ENCODE measurements at regions not wholly inside any gene's neighbourhood (a gene's known extent, or its start where the extent isn't known, plus 50 kb on each side); places are given as distances from the start of the nearest gene placed in this dataset.
A peak's percentile ranks its signal among the peaks of the same experiment; 100 is the strongest.

DNA sequence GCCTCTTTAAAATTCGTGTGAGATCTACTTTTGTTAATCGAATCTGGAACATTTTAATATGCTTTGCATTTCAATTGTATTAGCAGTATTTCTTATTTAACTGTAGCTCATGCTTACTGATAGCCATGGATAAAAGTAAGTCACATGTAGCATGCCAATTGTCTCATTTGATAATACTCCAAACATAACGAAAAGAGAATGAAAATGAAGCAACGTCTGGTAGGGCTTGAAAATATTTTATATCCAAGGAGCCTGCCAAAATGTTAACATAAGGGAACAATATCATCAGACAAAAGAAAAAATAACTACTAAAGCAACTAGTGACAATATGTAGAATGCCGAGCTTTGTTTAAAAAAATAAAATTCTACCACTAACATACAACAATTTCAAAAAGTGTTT lies 94.1 kb upstream of the MID1 start:
- Histone ChIP-seq H3K9ac (ENCODE audit: low read length) (no peak overlapping the region), H3K36me3 (ENCODE audit: control insufficient read depth, insufficient read depth, low read length) (no peaks in the 10 kb centered on the region), H3K27ac (ENCODE audit: low read depth, low read length) (no peak overlapping the region), H3K4me3 (ENCODE audit: low read length) (no peak overlapping the region), H3K4me1 (ENCODE audit: control insufficient read depth, insufficient read depth, low read length) (no peaks in the 10 kb centered on the region), H3K27me3 (ENCODE audit: control insufficient read depth, insufficient read depth, low read length) (no peaks in the 10 kb centered on the region)

DNA sequence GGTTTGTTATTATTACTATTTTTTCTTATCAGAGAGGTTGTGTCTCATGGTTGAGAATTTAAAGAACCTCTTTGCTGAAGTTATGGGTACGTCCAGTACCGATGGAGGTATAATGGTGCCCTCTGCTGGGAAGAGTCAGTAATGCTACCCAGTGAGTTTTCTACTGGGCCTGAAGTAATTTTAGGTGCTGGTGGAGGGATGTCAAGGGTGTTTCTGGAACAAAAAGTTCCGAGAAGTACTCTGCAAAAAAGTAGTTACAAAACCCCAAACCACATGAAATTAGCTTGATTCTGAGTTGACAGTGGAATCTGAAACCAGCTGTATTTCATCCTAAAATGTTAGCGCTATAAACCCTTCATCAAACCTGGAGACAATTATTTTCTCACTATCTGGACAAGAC lies 102.5 kb upstream of the MID1 start:
- no peak overlapping the region for H3K4me3 ChIP-seq (ENCODE audit: low read length)
- no peaks in the 10 kb centered on the region for H3K27me3 ChIP-seq (ENCODE audit: control insufficient read depth, insufficient read depth, low read length)
- H3K4me1 ChIP-seq (ENCODE audit: control insufficient read depth, insufficient read depth, low read length) = no peaks in the 10 kb centered on the region
- no peaks in the 10 kb centered on the region for H3K36me3 ChIP-seq (ENCODE audit: control insufficient read depth, insufficient read depth, low read length)
- H3K27ac ChIP-seq (ENCODE audit: low read depth, low read length) = no peak overlapping the region
- H3K9ac ChIP-seq (ENCODE audit: low read length) = no peak overlapping the region

DNA sequence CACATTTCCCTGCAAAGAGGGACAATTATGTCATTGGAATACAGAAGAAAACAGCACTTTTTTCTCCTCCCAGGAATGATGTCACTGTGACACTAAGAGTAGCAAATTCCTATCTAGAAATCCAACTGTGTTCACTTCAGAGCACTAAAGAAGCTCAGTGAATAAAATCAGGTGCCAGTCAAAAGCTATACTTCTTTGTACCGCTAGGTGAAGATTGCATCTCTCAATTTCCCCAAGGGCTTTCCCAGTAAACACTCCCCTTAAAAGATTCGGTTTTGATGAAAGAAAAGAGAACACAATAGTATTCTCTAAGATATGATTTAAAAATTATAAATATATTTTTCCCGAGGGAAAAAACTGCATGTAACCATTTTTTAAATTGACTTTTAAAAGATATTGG lies 104.7 kb upstream of the MID1 start:
- peaks cover 4% of the 10 kb centered on the region for H3K4me1 ChIP-seq (ENCODE audit: control insufficient read depth, insufficient read depth, low read length)
- H3K27me3 ChIP-seq (ENCODE audit: control insufficient read depth, insufficient read depth, low read length) = no peaks in the 10 kb centered on the region
- no peak overlapping the region for H3K9ac ChIP-seq (ENCODE audit: low read length)
- no peaks in the 10 kb centered on the region for H3K36me3 ChIP-seq (ENCODE audit: control insufficient read depth, insufficient read depth, low read length)
- no peak overlapping the region for H3K27ac ChIP-seq (ENCODE audit: low read depth, low read length)
- H3K4me3 ChIP-seq (ENCODE audit: low read length) = no peak overlapping the region

DNA sequence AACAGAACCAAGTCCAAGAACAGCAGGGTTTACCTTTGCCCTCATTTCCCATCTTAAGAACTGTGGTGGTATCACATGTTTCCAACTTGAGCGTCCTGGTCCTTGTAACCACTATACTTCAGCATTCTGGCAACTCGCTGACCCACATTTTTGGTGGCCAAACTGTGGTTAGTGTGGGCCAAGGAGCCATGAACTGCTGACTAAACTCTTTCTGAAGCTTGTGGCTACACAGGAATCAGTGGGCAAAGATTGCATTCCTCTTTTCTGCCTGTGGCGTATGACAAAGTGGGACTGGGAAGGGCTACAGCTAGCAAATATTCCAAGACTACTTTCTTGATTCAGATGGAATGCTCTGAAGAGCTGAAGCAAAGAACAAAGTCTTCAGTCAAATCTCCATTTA lies 106.3 kb upstream of the MID1 start:
- Histone ChIP-seq H3K4me3 (ENCODE audit: low read length) (no peak overlapping the region), H3K27ac (ENCODE audit: low read depth, low read length) (no peak overlapping the region), H3K4me1 (ENCODE audit: control insufficient read depth, insufficient read depth, low read length) (peaks cover 4% of the 10 kb centered on the region), H3K27me3 (ENCODE audit: control insufficient read depth, insufficient read depth, low read length) (no peaks in the 10 kb centered on the region), H3K9ac (ENCODE audit: low read length) (no peak overlapping the region), H3K36me3 (ENCODE audit: control insufficient read depth, insufficient read depth, low read length) (no peaks in the 10 kb centered on the region)

DNA sequence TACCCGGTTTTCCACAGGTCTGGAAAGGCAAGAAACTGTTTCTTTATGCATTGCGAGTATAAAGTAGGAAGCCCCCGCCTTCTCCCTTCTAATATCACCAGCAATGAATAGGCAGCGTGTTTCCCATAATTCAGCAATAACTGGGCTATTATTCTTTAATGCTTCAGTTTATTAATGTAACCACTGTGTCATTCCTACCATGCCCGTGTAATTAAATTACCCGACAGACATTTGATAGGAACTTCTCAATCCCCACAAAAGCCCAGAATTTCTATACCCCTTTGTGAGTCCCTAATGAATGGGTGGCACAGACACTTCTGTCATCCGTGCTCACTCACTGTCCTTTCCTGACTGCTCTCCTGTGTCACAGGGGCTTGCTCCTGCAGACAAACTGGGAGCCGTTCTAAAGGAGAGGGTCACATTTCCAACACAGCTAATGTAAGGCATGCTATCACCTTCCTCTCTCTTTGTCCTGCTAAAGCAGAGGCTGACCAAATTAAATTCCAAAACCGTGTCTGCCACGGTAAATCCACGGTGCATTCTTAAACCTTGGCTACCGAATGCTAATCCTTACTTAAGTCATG lies 108.5 kb upstream of the MID1 start:
- Histone ChIP-seq H3K4me1 (ENCODE audit: control insufficient read depth, insufficient read depth, low read length) (peaks cover 4% of the 10 kb centered on the region), H3K27me3 (ENCODE audit: control insufficient read depth, insufficient read depth, low read length) (no peaks in the 10 kb centered on the region), H3K9ac (ENCODE audit: low read length) (no peak overlapping the region), H3K36me3 (ENCODE audit: control insufficient read depth, insufficient read depth, low read length) (no peaks in the 10 kb centered on the region), H3K4me3 (ENCODE audit: low read length) (no peak overlapping the region), H3K27ac (ENCODE audit: low read depth, low read length) (peak overlapping the region; percentile 12)

DNA sequence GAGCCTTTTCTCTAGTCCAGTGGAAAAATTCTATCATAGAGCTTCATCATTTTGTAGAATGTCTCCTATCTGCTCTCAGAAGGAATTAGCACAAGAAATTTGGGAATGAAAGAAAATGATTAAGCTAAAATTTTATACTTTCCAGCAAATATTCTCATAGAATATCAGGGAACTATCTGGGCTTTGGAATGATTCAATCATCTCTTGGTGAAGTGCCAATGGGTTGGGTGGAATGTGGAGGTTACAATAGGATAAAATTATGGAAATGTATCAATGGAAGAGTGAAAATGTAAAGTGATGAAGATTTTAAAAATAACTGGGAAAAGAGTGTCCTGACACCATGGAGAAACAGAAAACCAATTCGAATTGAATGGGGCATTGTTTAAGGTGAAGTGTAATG lies 119.0 kb upstream of the MID1 start:
- H3K9ac ChIP-seq (ENCODE audit: low read length) = no peak overlapping the region
- no peak overlapping the region for H3K27ac ChIP-seq (ENCODE audit: low read depth, low read length)
- H3K4me3 ChIP-seq (ENCODE audit: low read length) = no peak overlapping the region
- no peaks in the 10 kb centered on the region for H3K36me3 ChIP-seq (ENCODE audit: control insufficient read depth, insufficient read depth, low read length)
- H3K4me1 ChIP-seq (ENCODE audit: control insufficient read depth, insufficient read depth, low read length) = no peaks in the 10 kb centered on the region
- H3K27me3 ChIP-seq (ENCODE audit: control insufficient read depth, insufficient read depth, low read length) = no peaks in the 10 kb centered on the region

DNA sequence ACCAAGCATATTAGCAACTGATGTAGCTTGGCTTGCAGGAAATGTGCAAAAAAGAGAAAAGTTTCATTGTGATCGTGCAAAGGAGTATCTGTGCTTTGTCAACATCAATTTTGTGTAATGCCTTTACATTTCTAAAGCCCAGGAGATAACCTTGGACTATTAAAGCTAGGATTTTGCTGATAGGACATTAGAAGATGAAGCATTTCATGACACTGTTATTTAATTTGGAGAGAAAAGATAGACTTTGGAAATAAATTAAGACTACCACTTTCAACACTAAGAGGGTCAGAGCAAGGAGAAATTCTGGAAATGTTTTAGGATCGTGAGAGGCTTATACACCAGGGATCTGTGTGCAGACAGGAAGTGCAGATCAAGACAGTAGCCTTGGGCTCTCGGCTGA lies 120.6 kb upstream of the MID1 start:
- no peak overlapping the region for H3K27ac ChIP-seq (ENCODE audit: low read depth, low read length)
- H3K9ac ChIP-seq (ENCODE audit: low read length) = no peak overlapping the region
- no peaks in the 10 kb centered on the region for H3K27me3 ChIP-seq (ENCODE audit: control insufficient read depth, insufficient read depth, low read length)
- no peak overlapping the region for H3K4me3 ChIP-seq (ENCODE audit: low read length)
- H3K36me3 ChIP-seq (ENCODE audit: control insufficient read depth, insufficient read depth, low read length) = no peaks in the 10 kb centered on the region
- H3K4me1 ChIP-seq (ENCODE audit: control insufficient read depth, insufficient read depth, low read length) = no peaks in the 10 kb centered on the region

DNA sequence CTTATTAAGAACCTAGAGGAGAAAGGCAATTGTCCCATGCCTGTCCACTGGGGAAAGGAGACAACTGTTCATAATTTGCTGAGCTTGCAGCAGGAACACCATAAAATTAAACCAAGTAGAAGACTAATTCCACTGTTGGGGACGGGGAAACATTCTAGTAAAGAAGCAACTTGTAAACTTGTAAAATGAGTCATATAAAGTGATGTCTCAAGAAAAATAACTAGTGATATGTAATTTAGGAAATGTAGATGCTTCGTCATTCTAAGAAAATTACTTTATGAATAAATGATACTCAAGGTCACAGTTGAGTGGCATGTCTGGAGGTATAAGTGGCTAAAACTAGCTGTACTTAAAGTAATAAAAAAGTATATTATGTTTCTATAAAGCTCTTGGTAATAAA lies 121.2 kb upstream of the MID1 start:
- H3K36me3 ChIP-seq (ENCODE audit: control insufficient read depth, insufficient read depth, low read length) = no peaks in the 10 kb centered on the region
- no peak overlapping the region for H3K4me3 ChIP-seq (ENCODE audit: low read length)
- H3K9ac ChIP-seq (ENCODE audit: low read length) = no peak overlapping the region
- H3K27ac ChIP-seq (ENCODE audit: low read depth, low read length) = no peak overlapping the region
- H3K4me1 ChIP-seq (ENCODE audit: control insufficient read depth, insufficient read depth, low read length) = no peaks in the 10 kb centered on the region
- no peaks in the 10 kb centered on the region for H3K27me3 ChIP-seq (ENCODE audit: control insufficient read depth, insufficient read depth, low read length)

DNA sequence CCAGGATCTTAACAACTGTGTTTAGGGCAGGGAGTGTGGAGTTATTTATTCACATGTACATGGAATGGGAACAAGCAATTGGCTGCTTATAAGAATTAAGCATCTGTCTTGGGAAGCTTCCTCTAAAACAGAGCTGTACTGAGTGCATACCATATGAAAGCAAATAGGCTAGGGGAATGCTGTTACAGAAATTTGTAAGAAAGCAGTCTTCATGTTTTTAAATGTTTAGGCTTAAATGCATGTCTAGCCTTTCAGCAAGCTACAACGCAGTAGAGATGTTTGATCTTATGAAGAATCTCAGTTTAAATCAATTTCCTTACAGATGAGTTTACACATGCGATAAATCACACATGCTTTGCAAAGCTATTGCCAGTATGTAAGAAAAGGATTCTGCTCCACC lies 123.1 kb upstream of the MID1 start:
- no peak overlapping the region for H3K9ac ChIP-seq (ENCODE audit: low read length)
- no peak overlapping the region for H3K27ac ChIP-seq (ENCODE audit: low read depth, low read length)
- no peak overlapping the region for H3K4me3 ChIP-seq (ENCODE audit: low read length)
- H3K36me3 ChIP-seq (ENCODE audit: control insufficient read depth, insufficient read depth, low read length) = no peaks in the 10 kb centered on the region
- no peaks in the 10 kb centered on the region for H3K27me3 ChIP-seq (ENCODE audit: control insufficient read depth, insufficient read depth, low read length)
- H3K4me1 ChIP-seq (ENCODE audit: control insufficient read depth, insufficient read depth, low read length) = no peaks in the 10 kb centered on the region

DNA sequence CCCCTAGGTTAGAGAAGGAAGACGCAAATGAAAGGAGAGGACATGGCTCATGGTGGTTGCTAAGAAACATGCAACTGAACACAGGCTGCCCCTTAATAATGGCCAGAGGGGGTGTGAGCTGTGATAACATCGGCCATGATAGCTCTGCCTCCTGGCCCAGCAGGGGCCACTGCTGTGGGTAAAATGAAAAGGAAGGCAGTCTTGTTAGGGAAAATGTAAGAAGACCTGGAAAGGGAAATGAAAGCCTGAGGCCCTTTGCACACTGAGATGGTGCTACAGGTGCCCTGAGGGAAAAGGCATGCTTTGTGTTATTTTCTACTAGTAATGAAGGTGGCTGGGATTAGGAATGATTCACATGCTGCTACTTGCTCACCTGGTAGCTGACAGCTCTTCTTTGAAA lies 123.6 kb upstream of the MID1 start:
- Histone ChIP-seq H3K27me3 (ENCODE audit: control insufficient read depth, insufficient read depth, low read length) (no peaks in the 10 kb centered on the region), H3K9ac (ENCODE audit: low read length) (no peak overlapping the region), H3K27ac (ENCODE audit: low read depth, low read length) (no peak overlapping the region)

DNA sequence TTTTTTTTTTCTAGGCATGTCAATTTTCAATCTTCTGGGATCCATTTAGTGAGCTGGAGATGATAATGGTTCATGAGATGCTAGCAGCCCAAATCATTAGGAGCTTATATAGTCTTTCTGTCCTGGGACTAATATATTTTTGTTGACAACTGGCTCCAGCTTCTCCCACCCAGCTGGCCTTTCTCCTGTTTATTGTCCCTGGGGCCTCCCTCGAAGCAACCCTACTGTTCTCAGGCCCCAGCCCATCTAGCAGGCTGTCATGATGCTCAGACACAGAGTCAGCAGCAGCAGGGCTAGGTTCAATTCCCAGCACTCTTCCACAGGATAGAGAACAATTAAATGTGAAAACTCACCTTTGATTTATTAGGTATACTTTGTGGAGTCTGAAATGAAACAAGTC lies 127.6 kb upstream of the MID1 start:
- no peak overlapping the region for H3K27ac ChIP-seq (ENCODE audit: low read depth, low read length)
- no peaks in the 10 kb centered on the region for H3K27me3 ChIP-seq (ENCODE audit: control insufficient read depth, insufficient read depth, low read length)
- no peak overlapping the region for H3K9ac ChIP-seq (ENCODE audit: low read length)
- no peaks in the 10 kb centered on the region for H3K36me3 ChIP-seq (ENCODE audit: control insufficient read depth, insufficient read depth, low read length)
- H3K4me1 ChIP-seq (ENCODE audit: control insufficient read depth, insufficient read depth, low read length) = peaks cover 3% of the 10 kb centered on the region
- H3K4me3 ChIP-seq (ENCODE audit: low read length) = no peak overlapping the region

More for the DNA sequence above, 123.6 kb upstream of the MID1 start:
- H3K36me3 ChIP-seq (ENCODE audit: control insufficient read depth, insufficient read depth, low read length) = no peaks in the 10 kb centered on the region
- no peak overlapping the region for H3K4me3 ChIP-seq (ENCODE audit: low read length)
- no peaks in the 10 kb centered on the region for H3K4me1 ChIP-seq (ENCODE audit: control insufficient read depth, insufficient read depth, low read length)

DNA sequence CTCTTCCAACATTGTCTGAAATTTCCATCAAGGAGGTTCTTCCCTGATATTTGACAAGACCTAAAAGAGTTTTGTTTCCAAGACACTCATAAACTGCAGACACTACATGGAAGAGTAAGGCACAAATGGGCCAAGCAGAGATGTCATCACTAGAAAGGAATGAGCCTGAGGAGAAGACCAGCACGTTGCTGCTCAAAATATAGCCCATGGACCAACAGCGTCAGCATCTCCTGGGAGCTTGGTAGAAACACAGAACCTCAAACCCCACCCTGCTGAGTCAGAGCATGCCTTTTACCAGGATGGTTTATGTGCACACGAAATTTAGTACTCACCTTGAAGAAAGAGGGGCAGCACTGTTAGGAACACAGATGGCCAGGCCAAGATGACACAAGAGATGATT lies 128.7 kb upstream of the MID1 start:
- peaks cover 3% of the 10 kb centered on the region for H3K4me1 ChIP-seq (ENCODE audit: control insufficient read depth, insufficient read depth, low read length)
- H3K27ac ChIP-seq (ENCODE audit: low read depth, low read length) = no peak overlapping the region
- H3K4me3 ChIP-seq (ENCODE audit: low read length) = no peak overlapping the region
- H3K36me3 ChIP-seq (ENCODE audit: control insufficient read depth, insufficient read depth, low read length) = no peaks in the 10 kb centered on the region
- no peak overlapping the region for H3K9ac ChIP-seq (ENCODE audit: low read length)
- no peaks in the 10 kb centered on the region for H3K27me3 ChIP-seq (ENCODE audit: control insufficient read depth, insufficient read depth, low read length)

DNA sequence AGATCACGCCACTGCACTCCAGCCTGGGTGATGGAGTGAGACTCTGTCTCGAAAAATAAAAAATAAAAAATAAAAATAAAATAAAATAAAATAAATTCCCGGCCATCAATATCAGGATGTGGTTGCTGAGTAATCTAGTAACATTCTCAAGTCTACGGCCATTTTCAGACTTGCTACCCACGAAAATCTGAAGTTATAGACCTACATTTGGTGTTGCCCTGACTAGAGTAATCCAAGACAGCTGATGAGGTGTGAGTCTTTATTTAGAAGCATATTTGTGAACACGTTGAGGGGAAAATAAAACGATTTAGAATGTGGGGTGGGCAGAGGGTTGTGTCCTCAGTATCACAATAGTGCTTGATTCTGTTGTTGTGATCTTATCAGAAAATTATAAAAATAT lies 130.2 kb upstream of the MID1 start:
- no peak overlapping the region for H3K4me3 ChIP-seq (ENCODE audit: low read length)
- peaks cover 3% of the 10 kb centered on the region for H3K4me1 ChIP-seq (ENCODE audit: control insufficient read depth, insufficient read depth, low read length)
- H3K9ac ChIP-seq (ENCODE audit: low read length) = no peak overlapping the region

More for the DNA sequence above, 130.2 kb upstream of the MID1 start:
- no peaks in the 10 kb centered on the region for H3K36me3 ChIP-seq (ENCODE audit: control insufficient read depth, insufficient read depth, low read length)
- no peak overlapping the region for H3K27ac ChIP-seq (ENCODE audit: low read depth, low read length)
- no peaks in the 10 kb centered on the region for H3K27me3 ChIP-seq (ENCODE audit: control insufficient read depth, insufficient read depth, low read length)

Measured in rectal smooth muscle tissue (tissue), 1 donor.